Epithelial cell of proximal tubule (primary cell): ENCODE measurements at regions not wholly inside any gene's neighbourhood (a gene's known extent, or its start where the extent isn't known, plus 50 kb on each side); places are given as distances from the start of the nearest gene placed in this dataset.
"Not testable (repeated sequence)": the region's sequence is repeated elsewhere in the genome, so short reads cannot be mapped to it uniquely, and the experiment has no call there.

ENCODE experiments used
- DNase-seq: peaks from one replicate; pipeline ENCODE4 v3.0.0-alpha.2; 2011; ENCODE audit warnings: low read depth
- H3K4me3 ChIP-seq: 2 replicates; pipeline ENCODE4 v1.5.1; 2011; ENCODE audit warnings: low read depth, mild to moderate bottlenecking, low read length
- TF ChIP-seq, protein P1 (sequence below): conservative IDR thresholded peaks from 2 replicates; pipeline ENCODE4 v1.5.1; 2012; ENCODE audit warnings: low read depth, mild to moderate bottlenecking, low read length

DNA sequence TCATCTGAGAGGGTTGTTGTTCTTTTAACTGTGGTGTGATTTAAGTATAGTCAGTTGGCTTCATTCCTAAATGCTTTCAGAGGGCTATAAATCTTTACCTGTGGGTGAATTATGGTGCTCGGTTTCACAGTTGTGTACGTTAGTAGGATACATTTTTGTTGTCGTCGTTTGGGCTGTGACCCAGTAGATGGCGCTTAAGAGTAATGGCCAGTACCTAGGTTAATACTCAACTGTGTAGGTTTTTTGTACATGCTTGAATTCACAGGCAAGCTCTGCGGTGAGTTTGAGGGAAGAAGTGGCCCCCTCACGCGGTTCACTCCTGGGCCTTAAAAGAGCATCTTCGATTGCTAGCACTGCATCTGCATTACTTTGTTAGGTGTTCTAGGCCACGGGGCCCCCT is 571.7 kb upstream of the TGIF2LX start:
- TF ChIP-seq, protein P1, sequence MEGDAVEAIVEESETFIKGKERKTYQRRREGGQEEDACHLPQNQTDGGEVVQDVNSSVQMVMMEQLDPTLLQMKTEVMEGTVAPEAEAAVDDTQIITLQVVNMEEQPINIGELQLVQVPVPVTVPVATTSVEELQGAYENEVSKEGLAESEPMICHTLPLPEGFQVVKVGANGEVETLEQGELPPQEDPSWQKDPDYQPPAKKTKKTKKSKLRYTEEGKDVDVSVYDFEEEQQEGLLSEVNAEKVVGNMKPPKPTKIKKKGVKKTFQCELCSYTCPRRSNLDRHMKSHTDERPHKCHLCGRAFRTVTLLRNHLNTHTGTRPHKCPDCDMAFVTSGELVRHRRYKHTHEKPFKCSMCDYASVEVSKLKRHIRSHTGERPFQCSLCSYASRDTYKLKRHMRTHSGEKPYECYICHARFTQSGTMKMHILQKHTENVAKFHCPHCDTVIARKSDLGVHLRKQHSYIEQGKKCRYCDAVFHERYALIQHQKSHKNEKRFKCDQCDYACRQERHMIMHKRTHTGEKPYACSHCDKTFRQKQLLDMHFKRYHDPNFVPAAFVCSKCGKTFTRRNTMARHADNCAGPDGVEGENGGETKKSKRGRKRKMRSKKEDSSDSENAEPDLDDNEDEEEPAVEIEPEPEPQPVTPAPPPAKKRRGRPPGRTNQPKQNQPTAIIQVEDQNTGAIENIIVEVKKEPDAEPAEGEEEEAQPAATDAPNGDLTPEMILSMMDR = peak; percentile 7
- H3K4me3 ChIP-seq, DNase-seq: not testable (repeated sequence)

DNA sequence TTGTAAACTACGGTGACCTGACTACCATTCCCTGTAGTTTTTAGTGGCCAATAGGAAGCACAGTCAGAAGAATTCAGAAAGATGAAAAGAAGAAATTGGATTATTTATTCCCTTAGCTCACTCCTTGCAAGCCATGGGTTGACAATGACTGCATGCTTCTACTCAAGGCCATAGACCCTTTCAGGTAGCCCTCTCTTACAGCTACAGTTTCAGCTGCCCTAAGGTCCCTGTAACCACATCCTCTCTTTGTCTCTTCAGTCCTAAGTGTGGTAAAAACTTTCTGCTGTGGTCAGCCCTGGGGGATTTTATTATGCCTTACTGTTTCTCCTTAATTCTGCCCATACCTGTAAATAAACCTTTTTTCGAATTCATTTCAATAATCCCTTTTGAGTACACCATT is 551.8 kb upstream of the TGIF2LX start:
- H3K4me3 ChIP-seq = not testable (repeated sequence)

GRCh38 chrX:89393004-89393403 is 528.7 kb upstream of the TGIF2LX start:
- H3K4me3 ChIP-seq, DNase-seq: not testable (repeated sequence)

More for the DNA sequence above, 551.8 kb upstream of the TGIF2LX start:
- not testable (repeated sequence) for DNase-seq

DNA sequence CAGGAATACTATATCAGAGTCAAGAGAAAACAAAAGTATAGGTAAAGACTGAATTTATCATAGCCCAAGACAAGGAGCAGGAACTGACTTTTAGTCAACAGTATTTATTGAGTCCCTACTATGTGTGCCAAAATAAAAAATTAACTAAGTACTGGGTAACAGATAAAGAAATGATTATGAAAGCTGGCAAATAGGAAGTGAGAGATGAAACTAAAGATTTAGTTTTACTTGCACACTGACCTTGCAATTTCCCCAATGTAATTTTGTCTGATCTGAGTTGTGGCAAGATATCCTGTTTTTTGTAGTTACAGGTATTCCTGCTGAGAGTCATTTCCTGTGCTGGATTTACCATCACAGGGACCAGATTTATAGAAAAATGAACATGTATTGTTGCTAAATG is 518.9 kb upstream of the TGIF2LX start:
- not testable (repeated sequence) for DNase-seq, H3K4me3 ChIP-seq

DNA sequence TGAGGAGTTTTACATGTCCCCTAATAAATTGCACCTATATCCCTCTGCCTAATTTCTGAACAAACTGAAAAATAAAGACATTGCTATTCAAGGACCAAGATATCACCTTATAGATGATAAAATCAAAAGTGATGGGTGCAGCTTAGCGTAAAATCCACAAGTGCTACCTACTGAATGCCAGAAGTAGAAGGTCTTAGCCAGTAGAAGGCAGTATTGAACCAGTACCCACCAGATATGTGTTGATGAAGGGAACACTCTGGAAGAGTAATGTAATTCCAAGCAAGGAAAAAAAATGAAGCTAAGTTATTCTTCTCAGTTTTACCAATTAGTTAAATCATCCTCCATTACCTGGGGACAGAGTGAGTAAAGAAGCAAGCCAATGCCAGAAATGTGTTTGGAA is 516.6 kb upstream of the TGIF2LX start:
- DNase-seq = not testable (repeated sequence)

GRCh38 chrX:89416930-89417329 is 504.8 kb upstream of the TGIF2LX start:
- DNase-seq, H3K4me3 ChIP-seq: not testable (repeated sequence)

More for the DNA sequence above, 516.6 kb upstream of the TGIF2LX start:
- H3K4me3 ChIP-seq = not testable (repeated sequence)

GRCh38 chrX:89432652-89433231 is 489.0 kb upstream of the TGIF2LX start:
- H3K4me3 ChIP-seq, DNase-seq: not testable (repeated sequence)
